ENCODE measurements at regions not wholly inside any gene's neighbourhood (a gene's known extent, or its start where the extent isn't known, plus 50 kb on each side); places are given as distances from the start of the nearest gene placed in this dataset.

DNA sequence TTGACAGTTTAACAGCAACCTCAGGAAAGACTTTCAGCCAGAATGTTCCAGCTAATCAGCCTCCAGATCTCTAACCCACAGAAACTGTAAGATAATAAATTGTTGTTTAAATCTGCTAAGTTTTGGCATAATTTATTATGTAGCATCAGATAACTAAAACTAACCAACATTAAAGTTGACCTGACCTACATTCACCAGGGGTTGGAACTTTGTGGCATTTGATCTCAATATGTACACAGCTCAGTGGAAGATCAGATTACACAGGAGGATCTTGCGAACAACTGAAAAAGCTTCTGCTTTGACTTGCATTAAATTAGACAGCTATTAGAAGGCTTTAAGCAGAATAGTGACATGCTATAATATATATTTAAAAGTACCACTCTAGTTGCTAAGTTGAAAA is 91.4 kb upstream of the POU1F1 start:
- TF ChIP-seq, protein P1, sequence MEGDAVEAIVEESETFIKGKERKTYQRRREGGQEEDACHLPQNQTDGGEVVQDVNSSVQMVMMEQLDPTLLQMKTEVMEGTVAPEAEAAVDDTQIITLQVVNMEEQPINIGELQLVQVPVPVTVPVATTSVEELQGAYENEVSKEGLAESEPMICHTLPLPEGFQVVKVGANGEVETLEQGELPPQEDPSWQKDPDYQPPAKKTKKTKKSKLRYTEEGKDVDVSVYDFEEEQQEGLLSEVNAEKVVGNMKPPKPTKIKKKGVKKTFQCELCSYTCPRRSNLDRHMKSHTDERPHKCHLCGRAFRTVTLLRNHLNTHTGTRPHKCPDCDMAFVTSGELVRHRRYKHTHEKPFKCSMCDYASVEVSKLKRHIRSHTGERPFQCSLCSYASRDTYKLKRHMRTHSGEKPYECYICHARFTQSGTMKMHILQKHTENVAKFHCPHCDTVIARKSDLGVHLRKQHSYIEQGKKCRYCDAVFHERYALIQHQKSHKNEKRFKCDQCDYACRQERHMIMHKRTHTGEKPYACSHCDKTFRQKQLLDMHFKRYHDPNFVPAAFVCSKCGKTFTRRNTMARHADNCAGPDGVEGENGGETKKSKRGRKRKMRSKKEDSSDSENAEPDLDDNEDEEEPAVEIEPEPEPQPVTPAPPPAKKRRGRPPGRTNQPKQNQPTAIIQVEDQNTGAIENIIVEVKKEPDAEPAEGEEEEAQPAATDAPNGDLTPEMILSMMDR (IDR thresholded peaks at IDR 0.05) = no peak
- DNase-seq (ENCODE audit: low spot score in 2 of 2) = no peak
- H3K9me3 ChIP-seq = no peaks in the 10 kb centered on the region
- H3K27ac ChIP-seq = no peak overlapping the region
- intact Hi-C loops (cut with DNase I) = no loop called here
- no peaks in the 10 kb centered on the region for H3K27me3 ChIP-seq
- H3K36me3 ChIP-seq = no peaks in the 10 kb centered on the region
- H3K4me3 ChIP-seq = no peak overlapping the region
- H3K4me1 ChIP-seq = no peaks in the 10 kb centered on the region

DNA sequence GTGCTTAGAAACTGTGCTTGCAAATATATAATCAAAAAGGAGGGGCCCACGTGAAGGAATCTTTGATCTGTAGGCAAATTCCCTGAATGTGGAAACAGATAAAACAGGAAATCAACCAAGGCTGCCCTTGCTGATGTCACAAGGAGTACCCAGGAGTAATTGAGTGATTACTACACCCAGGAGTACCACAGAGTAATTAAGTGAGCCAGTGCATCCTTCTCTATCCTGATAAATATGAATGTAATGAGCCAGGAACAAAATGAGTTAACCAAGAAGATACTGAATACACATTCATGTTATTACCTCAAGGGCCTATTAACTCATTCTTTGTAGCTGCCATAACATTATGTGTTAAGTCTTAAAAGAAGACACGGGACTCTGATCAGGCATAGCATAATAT is 87.3 kb upstream of the POU1F1 start:
- Histone ChIP-seq H3K4me1 (peaks cover 0 to 2% of the 10 kb centered on the region in 2 donors), H3K27me3 (no peaks in the 10 kb centered on the region), H3K9me3 (no peaks in the 10 kb centered on the region), H3K36me3 (no peaks in the 10 kb centered on the region), H3K4me3 (no peak overlapping the region), H3K27ac (no peak overlapping the region)
- no peak for DNase-seq (ENCODE audit: low spot score in 2 of 2)
- intact Hi-C loops (cut with DNase I) = no loop called here
- TF ChIP-seq, protein P1 (IDR thresholded peaks at IDR 0.05) = no peak

DNA sequence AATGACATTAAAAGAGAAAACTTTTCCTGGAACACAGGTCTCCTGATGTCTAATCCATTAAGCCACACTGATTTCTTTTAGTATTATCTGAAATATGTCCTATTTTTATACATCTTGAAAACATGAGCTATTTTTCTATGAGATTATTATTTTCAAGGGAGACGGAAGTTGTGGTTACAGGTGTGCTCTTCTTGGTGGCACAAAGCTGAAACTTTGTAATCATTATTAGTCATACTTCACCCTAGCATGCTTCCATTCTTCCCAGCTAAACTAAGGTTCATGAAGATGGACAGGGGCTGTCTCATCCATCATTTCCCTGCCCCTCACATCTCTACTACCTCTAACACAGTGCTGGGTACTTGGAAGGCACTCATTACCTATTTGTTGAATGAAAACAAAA is 85.6 kb upstream of the POU1F1 start:
- DNase-seq (ENCODE audit: low spot score in 2 of 2) = no peak
- intact Hi-C loops (cut with DNase I) = no loop called here
- Histone ChIP-seq H3K4me1 (peaks cover 0 to 2% of the 10 kb centered on the region in 2 donors), H3K9me3 (no peaks in the 10 kb centered on the region), H3K36me3 (no peaks in the 10 kb centered on the region), H3K4me3 (no peak overlapping the region), H3K27ac (no peak overlapping the region), H3K27me3 (no peaks in the 10 kb centered on the region)
- TF ChIP-seq, protein P1 (IDR thresholded peaks at IDR 0.05) = no peak

DNA sequence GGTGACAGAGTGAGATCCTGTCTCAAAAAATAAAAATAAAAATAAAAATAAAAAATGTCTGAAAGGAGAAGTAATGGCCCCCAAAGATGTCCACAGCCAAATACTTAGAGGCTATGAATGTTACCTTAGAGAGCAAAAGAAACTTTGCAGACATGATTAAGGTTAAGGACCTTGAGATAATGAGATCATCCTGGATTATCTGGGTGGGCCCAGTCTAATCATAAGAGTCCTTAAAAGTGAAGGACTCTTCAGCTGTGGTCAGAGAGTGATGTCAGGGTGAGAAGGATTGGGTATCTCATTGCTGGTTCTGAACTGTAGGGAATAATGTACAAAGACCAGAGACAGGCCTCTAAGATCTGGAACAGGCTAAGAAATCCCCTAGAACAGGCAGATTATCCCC is 84.9 kb upstream of the POU1F1 start:
- no peak overlapping the region for H3K27ac ChIP-seq
- H3K4me1 ChIP-seq = peaks cover 0 to 2% of the 10 kb centered on the region in 2 donors
- DNase-seq (ENCODE audit: low spot score in 2 of 2) = no peak
- H3K36me3 ChIP-seq = no peaks in the 10 kb centered on the region
- intact Hi-C loops (cut with DNase I) = no loop called here
- H3K9me3 ChIP-seq = no peaks in the 10 kb centered on the region
- H3K4me3 ChIP-seq = no peak overlapping the region
- TF ChIP-seq, protein P1 (IDR thresholded peaks at IDR 0.05) = no peak
- H3K27me3 ChIP-seq = no peaks in the 10 kb centered on the region

DNA sequence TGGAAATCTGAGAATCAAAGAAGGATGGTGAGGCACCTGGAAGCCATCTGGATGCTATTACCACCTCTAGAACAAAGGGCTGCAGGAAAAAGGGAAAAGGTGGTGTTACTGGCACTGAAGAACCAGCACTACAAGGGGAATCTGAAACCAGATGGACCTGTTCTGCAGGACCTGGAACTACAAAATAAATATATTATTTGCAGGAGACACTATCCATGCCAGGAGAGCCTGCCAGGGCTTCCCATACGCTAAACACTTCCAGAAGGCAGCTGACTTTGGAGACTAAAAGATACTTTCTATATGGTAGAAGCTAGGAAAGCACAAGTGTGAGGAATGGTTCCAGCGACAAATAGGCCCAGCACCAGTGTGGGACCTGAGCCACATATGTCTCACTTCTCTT is 83.4 kb upstream of the POU1F1 start:
- intact Hi-C loops (cut with DNase I) = no loop called here
- H3K9me3 ChIP-seq = no peaks in the 10 kb centered on the region
- no peak overlapping the region for H3K27ac ChIP-seq
- H3K36me3 ChIP-seq = no peaks in the 10 kb centered on the region
- H3K27me3 ChIP-seq = no peaks in the 10 kb centered on the region
- peaks cover 0 to 2% of the 10 kb centered on the region in 2 donors for H3K4me1 ChIP-seq
- no peak for DNase-seq (ENCODE audit: low spot score in 2 of 2)
- no peak overlapping the region for H3K4me3 ChIP-seq
- TF ChIP-seq, protein P1 (IDR thresholded peaks at IDR 0.05) = no peak

DNA sequence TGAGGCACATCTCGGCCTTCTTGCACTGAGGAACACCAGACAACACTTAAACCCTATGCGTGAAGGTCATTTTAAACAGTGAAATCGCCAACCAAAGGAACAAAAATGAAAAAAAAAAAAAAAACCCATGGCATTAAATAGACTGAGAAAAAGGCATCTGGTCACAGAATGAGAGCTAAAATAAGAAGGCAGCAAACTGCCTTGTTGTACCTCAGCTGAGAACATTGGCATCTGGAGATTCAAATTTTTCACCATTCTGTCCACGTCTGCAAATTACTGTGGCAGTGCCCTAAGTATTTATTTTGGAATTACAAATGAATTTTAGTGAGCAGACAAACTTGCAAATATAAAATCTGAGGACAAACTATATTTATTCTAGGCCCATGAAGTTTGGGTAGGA is 82.6 kb upstream of the POU1F1 start:
- Histone ChIP-seq H3K27me3 (no peaks in the 10 kb centered on the region), H3K27ac (no peak overlapping the region), H3K9me3 (no peaks in the 10 kb centered on the region), H3K36me3 (no peaks in the 10 kb centered on the region), H3K4me3 (no peak overlapping the region), H3K4me1 (peaks cover 0 to 2% of the 10 kb centered on the region in 2 donors)
- intact Hi-C loops (cut with DNase I) = no loop called here
- TF ChIP-seq, protein P1 (IDR thresholded peaks at IDR 0.05) = no peak
- DNase-seq (ENCODE audit: low spot score in 2 of 2) = no peak
